ENCODE measurements at regions not wholly inside any gene's neighbourhood (a gene's known extent, or its start where the extent isn't known, plus 50 kb on each side); places are given as distances from the start of the nearest gene placed in this dataset.
A peak's percentile ranks its signal among the peaks of the same experiment; 100 is the strongest.

DNA sequence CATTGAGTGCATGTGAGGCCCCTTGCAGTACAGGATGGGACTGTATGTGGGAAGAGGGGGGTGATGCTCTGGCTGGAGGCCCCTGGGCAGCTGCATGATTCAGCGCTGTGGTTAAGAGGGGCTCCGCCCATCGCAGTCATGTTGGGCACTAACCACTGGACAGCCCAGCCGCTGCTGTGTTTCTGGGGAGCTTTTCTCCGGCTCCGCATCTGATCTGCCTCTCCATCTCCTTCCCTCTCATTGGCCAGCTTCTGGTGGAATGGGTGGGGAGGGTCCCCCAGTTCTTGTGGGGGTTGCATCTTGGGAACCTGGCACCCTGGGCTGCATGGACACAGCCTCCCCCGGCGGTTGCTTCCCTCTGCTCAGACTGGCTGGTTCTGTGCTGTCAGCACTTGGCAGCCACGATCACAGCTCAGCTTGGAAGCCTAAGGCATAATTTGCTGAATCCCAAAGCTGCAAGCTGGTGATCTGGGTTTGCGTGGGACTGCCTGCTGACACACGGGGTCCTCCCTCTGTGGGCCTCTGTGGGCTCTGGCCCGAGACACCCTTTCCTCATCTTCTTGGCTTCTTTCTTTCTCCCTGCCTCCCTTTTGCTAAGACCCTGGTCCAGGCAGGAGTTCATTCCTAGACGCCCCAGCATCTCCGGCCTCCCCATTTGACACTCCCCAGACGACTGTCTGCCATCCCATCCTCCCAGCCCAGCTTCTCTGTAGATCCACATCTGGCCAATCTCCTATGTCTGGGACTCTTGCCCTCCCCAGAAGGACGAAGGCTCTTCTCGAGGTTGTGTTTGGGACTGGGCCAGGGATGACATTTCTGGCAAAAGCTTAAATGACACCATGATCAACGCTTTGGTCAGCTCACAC, 168.3 kb downstream of the SEC14L1 start:
- DNase-seq: no peak

DNA sequence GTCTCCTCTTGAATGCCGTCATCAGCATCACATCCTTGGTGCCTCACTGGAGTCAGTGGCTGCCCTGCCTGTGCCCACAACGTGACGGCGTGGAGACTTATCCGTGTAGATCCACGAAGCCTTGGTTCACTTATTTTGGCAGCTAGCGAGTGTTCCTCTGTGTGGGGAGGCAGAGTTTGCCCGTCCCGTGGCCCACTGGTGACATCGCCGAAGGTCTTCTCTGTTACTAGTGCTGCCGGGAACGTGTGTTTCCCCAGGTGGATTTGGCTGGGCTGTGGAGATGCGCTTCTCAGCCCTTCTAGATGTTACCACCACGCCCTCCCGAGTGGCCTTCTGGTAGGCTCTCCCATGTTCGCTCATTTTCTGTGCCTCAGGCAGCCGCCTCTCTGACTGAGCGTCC, 169.6 kb downstream of the SEC14L1 start:
- DNase-seq: no peak

DNA sequence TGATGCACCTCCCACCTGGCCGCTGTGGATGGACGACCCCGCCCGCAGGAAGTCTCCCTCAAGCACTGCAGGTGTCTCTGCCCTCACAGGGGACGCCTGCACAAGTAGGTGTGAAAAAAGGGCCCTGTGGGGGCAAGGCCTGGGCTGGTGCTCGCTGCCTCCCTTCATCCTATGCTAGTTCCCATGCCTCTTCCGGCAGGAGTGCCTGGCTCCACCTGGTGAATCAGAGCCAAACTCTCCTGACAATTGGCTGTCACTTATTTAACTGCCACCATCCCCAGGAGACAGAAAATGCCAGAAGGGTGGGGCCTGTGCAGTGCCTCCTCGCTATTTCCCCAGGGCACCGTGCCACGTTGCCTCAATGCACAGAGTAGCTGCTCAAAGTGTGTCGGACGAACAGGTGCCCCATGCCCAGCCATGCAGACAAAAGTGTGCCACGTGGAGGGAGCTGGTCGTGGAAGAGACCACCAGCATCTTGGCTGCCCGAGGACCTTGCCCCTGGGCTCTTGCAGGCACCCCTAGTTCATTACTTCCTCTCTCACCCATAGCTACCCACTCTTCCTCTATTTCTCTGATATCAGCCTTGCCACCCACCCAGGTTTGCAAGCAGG, 170.7 kb downstream of the SEC14L1 start:
- no peak for DNase-seq

DNA sequence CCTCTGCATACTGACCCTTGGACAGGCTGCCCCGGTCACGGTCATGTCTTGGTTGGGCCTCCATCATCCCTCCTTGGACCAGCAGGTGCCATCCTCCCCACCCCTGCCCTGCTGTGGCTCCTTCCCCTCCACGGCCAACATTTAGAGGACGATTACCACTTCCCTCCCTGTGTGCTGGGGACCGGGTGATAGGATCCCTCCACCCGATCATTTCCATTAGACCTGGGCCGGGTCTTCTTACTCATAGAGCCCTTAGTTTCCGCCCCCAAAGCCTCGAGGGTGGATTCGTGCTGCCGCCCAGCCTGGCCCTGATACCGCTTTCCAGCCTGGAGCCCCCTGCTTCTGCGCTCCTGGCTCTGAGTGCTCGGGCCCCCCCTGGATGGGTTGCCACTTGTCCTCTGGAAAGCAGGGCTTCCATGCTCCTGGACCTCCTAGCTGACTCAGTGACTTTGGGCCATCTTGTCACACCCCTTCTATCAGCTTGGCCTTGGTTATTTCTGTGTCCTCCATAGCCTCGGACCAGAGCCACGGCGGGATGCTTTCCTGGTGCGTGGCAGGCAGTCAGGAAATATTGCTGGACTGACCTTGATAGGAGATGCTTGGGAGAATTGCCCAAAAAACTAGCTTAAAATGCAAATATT, 171.4 kb downstream of the SEC14L1 start:
- DNase-seq: no peak

DNA sequence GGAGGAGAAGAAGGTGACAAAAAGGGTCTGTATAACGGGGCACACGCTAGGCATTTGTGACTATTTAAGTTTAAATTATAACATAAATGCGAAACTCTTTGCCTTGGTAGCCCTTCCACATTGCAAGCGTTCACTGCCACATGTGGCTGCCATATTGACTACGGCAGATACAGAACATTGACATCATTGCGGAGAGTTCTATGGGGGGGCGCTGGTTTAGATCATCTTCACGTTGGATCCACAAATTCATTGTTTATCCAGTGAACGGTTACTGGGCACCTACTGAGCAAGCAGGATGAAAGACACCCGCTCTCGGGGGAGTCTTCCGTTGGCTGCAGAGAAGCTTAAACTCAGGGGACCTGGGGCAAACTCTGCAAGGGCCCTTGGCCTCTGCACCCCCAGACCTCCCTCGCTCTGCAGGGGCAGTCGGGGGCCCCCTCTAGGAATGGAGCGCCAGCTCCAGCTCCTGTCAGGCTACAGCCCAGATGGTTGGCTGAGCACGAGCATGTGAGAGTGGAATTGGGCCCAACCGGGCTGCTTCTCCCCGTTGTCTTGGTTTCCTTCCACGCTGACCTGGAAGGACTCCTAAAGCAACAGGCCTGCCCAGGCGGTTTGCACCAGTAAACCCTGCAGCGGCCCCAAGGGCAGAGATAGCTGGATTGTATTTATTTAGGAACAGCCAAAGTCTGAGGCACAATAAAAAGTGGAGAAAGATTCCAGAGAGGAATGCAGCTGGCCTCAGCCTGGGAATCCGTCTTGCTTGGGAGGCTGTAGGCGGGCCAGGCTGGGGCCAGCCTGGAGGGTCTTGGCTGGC, 172.2 kb downstream of the SEC14L1 start:
- no peak for DNase-seq

DNA sequence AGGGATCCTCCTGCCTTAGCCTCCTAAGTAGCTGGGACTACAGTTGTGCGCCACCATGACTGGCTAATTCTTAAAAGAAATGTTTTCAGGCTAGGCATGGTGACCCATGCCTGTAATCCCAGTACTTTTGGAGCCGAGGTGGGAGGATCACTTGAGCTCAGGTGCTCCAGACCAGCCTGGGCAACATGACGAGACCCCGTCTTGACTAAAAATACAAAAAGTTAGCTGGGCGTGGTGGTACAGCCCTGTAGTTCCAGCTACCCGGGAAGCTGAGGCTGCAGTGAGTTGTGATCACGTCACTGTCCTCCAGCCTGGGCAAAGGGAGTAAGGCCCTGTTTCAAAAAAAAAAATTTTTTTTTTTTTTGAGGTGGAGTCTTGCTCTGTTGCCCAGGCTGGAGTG, 173.1 kb downstream of the SEC14L1 start:
- no peak for DNase-seq

DNA sequence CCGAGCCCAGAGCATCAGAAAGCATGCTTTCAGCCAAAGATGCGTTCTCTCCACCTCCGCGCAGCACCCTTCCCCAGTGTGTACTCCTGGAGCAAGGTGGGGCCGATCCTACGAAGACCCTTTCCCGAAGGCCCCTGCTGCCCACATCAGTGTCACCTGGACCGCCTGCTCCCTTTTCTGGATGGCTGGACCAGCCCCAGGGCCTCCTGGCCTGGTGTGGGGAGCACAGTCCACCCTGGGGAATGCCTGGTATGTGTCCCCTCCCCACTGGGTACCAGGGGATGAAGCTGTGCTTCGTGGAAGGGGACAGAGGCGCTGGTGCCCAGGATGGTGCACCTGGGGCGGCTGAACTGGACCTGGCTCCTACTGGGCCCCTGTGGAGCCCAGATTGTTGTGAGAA, 173.8 kb downstream of the SEC14L1 start:
- no peak for DNase-seq

DNA sequence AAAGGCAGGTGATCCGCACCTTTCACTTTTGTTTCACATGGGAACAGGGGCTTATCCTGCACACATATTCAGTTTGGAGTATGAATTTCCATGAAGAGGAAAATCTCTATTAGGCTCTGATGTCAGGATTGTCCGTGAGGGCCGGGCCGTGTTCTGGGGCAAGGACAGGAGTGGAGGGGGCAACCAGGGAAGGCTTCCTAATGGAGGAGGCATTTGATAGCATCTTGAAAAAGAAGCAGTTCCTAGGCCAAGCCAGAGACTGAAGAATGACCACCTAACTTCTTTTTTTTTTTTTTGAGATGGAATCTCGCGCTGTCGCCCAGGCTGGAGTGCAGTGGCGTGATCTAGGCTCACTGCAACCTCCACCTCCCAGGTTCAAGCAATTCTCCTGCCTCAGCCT, 174.2 kb downstream of the SEC14L1 start:
- no peak for DNase-seq

DNA sequence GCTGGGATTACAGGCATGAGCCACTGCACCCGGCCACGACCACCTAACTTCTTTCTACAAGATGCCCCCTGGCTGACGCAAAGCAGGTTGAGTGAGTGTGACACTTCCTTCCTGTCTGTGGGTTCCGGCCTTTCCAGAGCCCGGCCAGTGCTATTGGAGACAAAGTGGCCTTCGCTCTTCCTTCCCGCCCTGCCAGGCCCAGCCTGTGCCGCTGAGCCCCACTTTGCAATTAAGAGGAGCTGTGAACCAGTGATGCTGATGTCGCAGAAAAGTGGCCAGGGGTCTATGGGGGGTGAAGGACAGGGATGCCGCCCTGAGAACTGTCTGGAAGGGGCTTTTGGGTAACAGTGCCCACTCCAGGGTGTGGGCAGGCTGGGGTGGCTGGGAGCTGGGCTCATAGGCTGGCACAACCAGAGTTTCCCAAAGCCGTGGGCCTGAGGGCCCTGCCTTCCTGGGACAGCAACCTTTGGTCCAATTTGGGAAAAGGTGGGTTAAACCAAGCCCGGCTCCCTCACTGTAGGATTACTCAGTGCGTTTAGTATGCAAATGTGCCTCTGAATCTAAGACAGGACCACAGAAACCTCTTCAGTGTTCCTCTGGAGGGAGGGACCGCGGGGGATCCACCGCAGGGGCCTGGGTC, 174.9 kb downstream of the SEC14L1 start:
- DNase-seq: no peak

DNA sequence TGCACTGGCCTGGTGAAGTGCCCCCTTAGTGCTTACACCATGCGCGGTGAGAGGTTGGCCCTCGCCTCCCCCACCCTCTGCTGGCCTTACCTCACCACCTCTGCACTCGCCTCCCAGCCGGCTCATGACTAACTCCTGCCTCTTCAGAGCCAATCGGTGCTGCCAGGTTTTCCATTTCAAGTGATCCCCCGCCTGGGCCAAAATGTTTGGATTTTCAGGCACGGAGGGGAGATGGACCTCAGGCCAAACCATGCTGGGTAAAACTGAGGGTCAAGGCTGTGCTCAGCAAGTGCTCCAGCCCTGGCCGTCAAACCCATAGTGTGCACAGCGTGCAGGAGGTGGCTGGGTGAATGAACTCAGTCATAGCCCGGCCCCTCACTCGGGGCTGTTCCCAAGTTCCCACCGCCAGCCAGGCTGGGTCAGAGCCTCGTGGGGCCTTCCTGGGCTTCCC, 175.4 kb downstream of the SEC14L1 start:
- no peak for DNase-seq

DNA sequence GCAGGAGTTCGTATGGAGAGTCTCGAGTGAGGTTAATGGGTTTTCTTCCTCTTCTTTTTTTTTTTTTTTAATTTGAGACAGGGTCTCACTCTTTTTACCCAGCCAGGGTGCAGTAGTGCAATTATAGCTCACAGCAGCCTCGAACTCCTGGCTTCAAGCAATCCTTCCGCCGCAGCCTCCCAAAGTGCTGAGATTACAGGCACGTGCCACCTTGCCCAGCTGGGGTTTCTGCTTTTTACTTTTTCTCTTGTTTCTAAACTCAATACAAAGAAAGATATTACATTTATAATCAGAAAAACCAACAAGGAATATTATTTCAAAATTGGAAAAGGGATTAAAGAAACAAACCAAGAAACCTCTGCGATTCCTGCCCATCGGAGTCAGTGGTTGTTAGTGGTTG, 175.9 kb downstream of the SEC14L1 start:
- DNase-seq: no peak

DNA sequence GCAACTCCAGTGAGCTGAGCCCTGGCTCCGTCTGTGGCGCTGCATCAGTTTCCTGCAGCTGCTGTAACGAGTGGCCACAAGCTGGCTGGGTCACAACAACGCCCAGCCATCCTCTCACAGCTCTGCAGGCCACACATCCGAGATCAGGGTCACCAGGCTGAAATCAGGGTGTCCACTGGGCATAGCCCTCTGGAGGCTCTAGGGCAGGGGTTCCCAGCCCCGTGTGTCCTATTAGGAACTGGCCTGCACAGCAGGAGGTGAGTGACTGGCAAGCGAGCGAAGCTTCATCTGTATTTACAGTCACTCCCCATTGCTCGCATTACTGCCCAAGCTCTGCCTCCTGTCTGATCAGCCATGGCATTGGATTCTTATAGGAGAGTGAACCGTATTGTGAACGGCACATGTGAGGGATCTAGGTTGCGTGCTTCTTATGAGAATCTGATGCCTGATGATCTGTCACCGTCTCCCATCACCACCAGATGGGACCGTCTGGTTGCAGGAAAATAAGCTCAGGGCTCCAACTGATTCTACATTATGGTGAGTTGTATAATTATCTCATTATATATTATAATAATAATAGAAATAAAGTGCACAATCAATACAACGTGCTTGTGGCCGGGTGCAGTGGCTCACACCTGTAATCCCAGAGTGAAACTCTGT, 176.5 kb downstream of the SEC14L1 start:
- DNase-seq: no peak

DNA sequence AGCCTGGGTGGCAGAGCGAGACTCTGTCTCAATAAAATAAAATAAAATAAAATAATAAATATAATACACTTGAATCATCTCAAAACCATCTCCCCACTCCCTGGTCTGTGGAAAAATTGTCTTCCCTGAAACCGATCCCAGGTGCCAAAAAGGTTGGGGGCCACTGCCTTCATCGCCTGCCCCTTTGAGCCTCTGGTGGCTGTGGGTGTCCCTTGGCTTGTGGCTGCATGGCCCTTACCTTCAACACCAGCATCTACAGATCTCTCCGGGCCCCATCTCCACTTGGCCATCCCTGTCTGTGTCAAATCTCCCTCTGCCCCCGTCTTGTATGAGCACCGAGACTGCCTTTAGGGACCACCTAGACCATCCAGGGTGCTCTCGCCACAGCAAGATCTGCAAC, 177.3 kb downstream of the SEC14L1 start:
- DNase-seq: no peak

DNA sequence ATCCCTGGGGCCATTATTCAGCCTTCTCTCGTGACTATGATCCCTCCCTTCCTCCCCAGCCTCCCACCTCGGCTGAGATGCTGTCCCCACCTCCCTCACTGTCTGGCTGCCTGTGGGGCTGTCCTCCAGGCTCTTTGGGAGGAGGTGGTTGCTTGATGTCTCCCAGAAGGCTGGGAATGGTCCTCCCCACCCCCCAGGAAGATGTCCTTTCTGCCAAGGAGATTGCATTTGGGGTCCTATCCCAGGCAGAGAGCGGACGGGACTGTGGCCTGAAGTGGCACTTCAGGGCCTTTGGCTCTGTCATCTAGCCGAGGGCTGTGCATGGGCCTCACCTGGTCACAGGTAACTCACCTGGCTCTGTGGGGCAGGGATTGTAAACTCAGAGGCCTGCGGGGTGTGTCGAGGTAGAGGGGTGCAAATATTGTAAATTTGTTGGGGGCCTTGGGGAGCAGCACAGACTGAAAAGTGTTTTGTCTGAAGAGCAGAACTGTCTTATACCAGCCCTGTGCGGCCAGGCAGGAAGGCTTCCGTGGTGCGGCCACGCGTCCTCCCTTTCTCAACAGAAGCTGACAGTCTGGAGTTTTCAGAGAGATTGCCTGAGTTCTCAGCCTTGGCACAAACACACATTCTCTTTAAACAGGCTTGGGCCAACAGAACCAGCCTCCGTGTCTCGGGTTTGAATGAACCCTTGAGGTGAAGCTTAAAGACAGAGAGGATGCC, 177.9 kb downstream of the SEC14L1 start:
- no peak for DNase-seq

DNA sequence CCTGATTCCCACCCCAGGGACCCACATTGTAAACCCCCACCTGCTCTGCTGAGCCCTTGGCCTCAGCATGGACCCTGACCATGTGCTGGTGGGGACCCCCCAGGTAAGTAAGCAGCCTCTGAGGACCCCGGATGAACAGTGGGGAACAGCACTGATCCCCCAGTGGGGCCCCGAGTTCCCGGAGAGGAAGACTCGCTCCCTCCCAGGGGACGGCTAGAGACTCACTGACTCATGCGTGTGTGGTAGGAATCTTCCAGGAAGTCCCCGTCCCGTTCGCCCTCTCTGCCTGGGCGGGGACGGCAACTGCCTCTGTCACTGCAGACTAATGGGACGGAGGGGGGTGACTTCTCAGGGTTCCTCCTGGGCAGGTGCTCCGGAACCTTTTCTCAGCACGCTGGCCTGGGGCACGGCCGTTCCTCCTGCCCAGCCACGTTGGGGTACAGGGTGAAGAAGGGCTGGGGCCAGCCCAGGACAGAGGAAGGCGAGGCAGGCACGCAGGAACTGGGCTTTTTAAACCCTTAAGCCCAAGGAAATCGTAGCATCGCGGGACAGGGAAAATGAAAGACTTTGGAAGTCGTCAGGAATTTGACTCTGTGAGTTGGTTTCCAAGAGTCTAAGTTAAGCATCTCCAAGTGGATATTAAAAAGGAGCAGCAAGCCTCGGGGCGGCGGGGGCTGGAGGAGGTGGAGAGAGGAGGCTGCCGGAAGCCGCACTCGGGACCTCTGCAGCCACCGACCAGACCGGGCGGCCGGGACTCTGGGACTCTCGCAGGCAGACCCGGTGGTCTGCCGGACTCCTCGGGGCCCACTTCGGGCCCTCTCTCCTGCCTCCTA, 178.7 kb downstream of the SEC14L1 start:
- DNase-seq: peak; percentile 74

DNA sequence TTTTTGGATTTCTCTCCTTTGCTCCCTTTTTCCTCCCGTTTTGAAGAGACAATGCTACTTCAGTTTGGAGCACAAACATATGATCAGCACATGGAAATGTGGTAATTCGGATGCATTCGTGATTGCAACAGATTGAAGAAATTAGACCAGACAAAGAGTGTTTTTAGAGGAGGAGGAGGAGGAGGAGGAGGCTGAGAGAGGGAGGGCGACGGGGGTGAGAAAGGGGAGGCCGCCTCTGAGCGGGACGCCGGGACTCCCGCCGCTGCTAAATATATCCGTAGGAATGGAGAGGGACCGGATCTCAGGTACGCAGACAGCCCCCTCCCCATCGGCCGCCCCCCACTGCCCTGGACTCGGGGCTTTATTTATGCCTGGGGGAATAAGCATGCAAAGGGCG, 179.3 kb downstream of the SEC14L1 start:
- no peak for DNase-seq

DNA sequence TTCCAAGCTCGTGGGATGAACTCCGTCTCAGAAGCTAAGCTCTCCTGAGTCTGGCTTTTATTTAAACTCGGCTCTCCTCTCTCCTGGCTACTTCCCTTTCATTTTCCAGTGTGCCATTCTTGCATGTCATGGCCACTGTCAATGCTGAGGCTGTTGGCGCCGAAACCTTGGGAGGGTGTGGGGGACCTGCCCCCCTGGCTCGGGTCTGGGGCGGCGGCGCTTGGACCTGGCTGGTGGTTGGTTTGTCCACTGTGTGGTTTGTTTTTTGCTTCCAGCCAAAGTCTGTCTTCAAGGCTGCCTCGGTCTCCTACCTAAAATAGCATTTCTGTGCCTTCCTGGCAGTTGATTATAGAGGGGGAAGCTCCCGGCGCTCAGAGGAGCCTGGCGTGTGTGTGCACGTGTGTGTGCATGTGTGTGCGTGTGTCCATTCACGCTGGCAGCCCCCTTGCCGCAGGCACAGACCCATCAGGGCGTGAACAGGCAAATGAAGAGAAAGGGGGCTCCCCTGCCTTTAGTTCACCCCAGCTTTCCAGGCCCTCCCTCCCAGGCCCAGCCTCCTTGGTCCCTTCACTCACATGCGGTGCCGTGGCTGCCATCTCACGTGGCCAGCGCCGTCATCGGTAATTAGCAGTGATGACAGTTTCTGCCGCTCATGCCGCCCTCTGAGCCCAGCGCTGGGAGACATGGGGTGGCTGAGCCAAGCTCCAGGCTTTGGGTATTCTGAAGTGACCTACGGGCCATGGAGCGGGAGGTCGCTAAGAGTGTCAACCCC, 179.9 kb downstream of the SEC14L1 start:
- DNase-seq: no peak

DNA sequence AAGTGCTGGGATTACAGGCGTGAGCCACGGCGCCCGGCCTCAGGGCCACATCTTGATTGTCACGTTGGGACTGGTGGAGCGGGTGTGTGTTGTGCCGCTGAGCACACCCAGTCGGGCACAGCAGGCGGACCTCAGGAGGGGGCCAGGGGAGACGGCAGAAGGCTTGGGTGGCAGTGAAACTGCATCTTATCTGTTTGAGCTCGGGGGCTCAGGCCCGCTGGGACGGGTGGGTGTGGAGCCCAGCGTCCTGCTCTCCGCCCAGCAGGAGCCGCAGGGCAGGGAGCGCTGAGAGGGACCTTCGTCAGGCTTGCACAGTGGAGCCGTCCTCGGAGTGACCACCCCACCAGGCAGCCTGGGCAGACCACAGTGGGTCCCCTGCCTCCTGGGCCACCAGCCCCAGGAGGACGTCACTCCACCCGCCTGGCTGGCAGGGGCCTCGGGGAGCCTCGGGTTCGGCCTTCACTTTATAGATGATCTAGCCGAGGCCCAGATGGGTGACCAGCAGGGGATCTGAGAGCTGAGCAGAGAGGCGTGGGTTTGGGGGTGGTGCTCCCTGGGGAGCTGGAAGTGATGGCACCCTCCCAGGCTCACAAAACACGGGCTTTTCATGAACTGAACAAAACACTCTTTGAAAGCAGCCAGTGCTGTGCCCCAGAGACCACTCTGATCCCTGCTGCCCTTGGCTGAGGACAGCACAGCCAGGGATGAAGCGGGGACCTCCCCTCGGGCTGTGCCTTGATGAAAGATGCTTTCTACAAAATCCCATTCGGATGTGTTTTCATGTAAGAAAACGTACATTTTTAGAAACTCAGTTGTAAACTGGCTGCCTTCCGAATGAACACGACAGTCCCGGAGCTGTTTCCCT, 181.1 kb downstream of the SEC14L1 start:
- no peak for DNase-seq

All from stimulated activated CD8-positive, alpha-beta memory T cell treated with anti-CD3 and anti-CD28 coated beads, Interleukin-4, amount 100 ng/mL, for 48 hours (primary cell).